HCT116 (cell line): ENCODE measurements at regions not wholly inside any gene's neighbourhood (a gene's known extent, or its start where the extent isn't known, plus 50 kb on each side); places are given as distances from the start of the nearest gene placed in this dataset.

Source experiments
- ATAC-seq: fragments of 200-7000 bp; cut with Tn5 transposase; 2 replicates; pipeline ENCODE4 v1.9.1; 2020; ENCODE audit warnings: mild to moderate bottlenecking, moderate library complexity
- BruUV-seq: library from RNA; stranded (reverse); fragments of 400-500 nt; replicated peaks from 2 replicates; lab custom pipeline; 2021; lab: Mats Ljungman, UMichigan
- CTCF ChIA-PET: fragments of 300-600 bp; sonication (Branson Sonifier 250); formaldehyde crosslinking; loops from one replicate; lab custom pipeline; 2021; ENCODE audit warnings: antibody characterized with exemption; lab: Charles Lee
- POLR2A ChIA-PET: fragments of 300-600, 350-600 bp; sonication (Branson Sonifier 250); formaldehyde crosslinking; loops from one replicate; lab custom pipeline; 2021; ENCODE audit warnings: antibody characterized with exemption; lab: Charles Lee
- RAD21 ChIA-PET, 2 experiments: fragments of 300-600 bp; sonication (Branson Sonifier 250); formaldehyde crosslinking; loops; one replicate each; lab custom pipeline; 2023; ENCODE audit warnings: low total read pairs in 2 of 2; ENCODE audit not compliant: uncharacterized antibody in 2 of 2, unreplicated experiment in 2 of 2, low non-redundant PET in 1 of 2; lab: Charles Lee
- DNase-seq: peaks from one replicate; pipeline ENCODE4 v3.0.0-alpha.2; 2010; ENCODE audit warnings: low read depth, low spot score
- H2AFZ ChIP-seq: fragments of 200-600 bp; shearing (Covaris generic), sonication (generic); 2 replicates; pipeline ENCODE4 v1.6.1; 2017; ENCODE audit warnings: low read depth, mixed run types, mixed read lengths, antibody characterized with exemption, low read length; ENCODE audit not compliant: poor library complexity, severe bottlenecking
- H3K27ac ChIP-seq: 2 replicates; pipeline ENCODE4 v1.5.1; 2012; ENCODE audit warnings: low read depth, low read length
- H3K27me3 ChIP-seq: fragments of 200-600 bp; sonication (generic); 2 replicates; pipeline ENCODE4 v1.6.1; 2016; ENCODE audit warnings: mixed run types, low read length, mixed read lengths; ENCODE audit not compliant: insufficient read depth
- H3K36me3 ChIP-seq, 2 experiments: fragments of 200-500 bp in 1 of 2; fragments of 200-600 bp in 1 of 2; sonication (Bioruptor generic) in 1 of 2; sonication (generic) in 1 of 2; 2 replicates each; pipeline versions ENCODE4 v1.5.1 to v1.6.1; 2014 to 2016; ENCODE audit warnings: low read length in 2 of 2, inconsistent platforms in 1 of 2, mixed read lengths in 1 of 2, mixed run types in 1 of 2; ENCODE audit not compliant: insufficient read depth in 2 of 2, control insufficient read depth in 1 of 2
- H3K4me1 ChIP-seq, 2 experiments: fragments of 200-600 bp in 1 of 2; sonication (generic) in 1 of 2; 2 replicates each; pipeline versions ENCODE4 v1.5.1 to v1.6.1; 2012 to 2017; ENCODE audit warnings: low read length in 2 of 2, inconsistent platforms in 1 of 2, mild to moderate bottlenecking in 1 of 2, mixed read lengths in 1 of 2, mixed run types in 1 of 2, moderate library complexity in 1 of 2; ENCODE audit not compliant: insufficient read depth in 2 of 2, control insufficient read depth in 1 of 2
- H3K4me2 ChIP-seq: fragments of 200-600 bp; sonication (generic); 2 replicates; pipeline ENCODE4 v1.6.1; 2017; ENCODE audit warnings: mixed run types, low read length, mixed read lengths
- H3K4me3 ChIP-seq, 2 experiments: fragments of 200-600 bp in 1 of 2; sonication (generic) in 1 of 2; replicated peaks in 1 of 2; 2 replicates each; pipeline ENCODE4 v1.5.1; 2011 to 2016; ENCODE audit warnings: low read length in 2 of 2, control low read depth in 1 of 2, low read depth in 1 of 2, mild to moderate bottlenecking in 1 of 2, mixed read lengths in 1 of 2, mixed run types in 1 of 2
- H3K79me2 ChIP-seq: fragments of 200-600 bp; sonication (generic); 2 replicates; pipeline ENCODE4 v1.6.1; 2017; ENCODE audit warnings: mild to moderate bottlenecking, mixed run types, low read length, moderate library complexity, mixed read lengths; ENCODE audit not compliant: insufficient read depth
- H3K9ac ChIP-seq: fragments of 200-600 bp; sonication (generic); 2 replicates; pipeline ENCODE4 v1.6.1; 2016; ENCODE audit warnings: low read length, mixed read lengths
- H3K9me2 ChIP-seq: fragments of 200-600 bp; sonication (generic), shearing (Covaris generic); 2 replicates; pipeline ENCODE4 v1.6.1; 2017; ENCODE audit warnings: mixed run types, mild to moderate bottlenecking, moderate library complexity; ENCODE audit not compliant: insufficient read depth
- H3K9me3 ChIP-seq, 2 experiments: fragments of 200-500 bp in 1 of 2; fragments of 200-600 bp in 1 of 2; sonication (Bioruptor generic) in 1 of 2; sonication (generic) in 1 of 2; 2 replicates each; pipeline ENCODE4 v1.6.1; 2014 to 2017; ENCODE audit warnings: low read length in 2 of 2, mixed read lengths in 2 of 2, inconsistent platforms in 1 of 2, low read depth in 1 of 2, mild to moderate bottlenecking in 1 of 2, mixed run types in 1 of 2, moderate library complexity in 1 of 2; ENCODE audit not compliant: control insufficient read depth in 1 of 2, insufficient read depth in 1 of 2
- H4K20me1 ChIP-seq: fragments of 200-600 bp; sonication (generic), shearing (Covaris generic); 2 replicates; pipeline ENCODE4 v1.6.1; 2017; ENCODE audit warnings: mixed run types, mild to moderate bottlenecking, moderate library complexity; ENCODE audit not compliant: insufficient read depth
- CBX3 ChIP-seq: IDR thresholded peaks from 2 replicates; pipeline ENCODE4 v1.6.1; 2012; ENCODE audit warnings: low read depth
- CEBPB ChIP-seq: IDR thresholded peaks from 2 replicates; pipeline ENCODE4 v1.6.1; 2012; ENCODE audit warnings: low read depth
- EGR1 ChIP-seq: IDR thresholded peaks from 2 replicates; pipeline ENCODE4 v1.6.1; 2012; ENCODE audit warnings: low read depth
- ELF1 ChIP-seq: IDR thresholded peaks from 2 replicates; pipeline ENCODE4 v1.6.1; 2012; ENCODE audit warnings: low read depth, borderline replicate concordance
- EZH2 ChIP-seq: fragments of 200-600 bp; sonication (generic); IDR thresholded peaks from 2 replicates; pipeline ENCODE4 v1.6.1; 2017; ENCODE audit warnings: antibody characterized with exemption, mixed run types
- FOSL1 ChIP-seq: IDR thresholded peaks from 2 replicates; pipeline ENCODE4 v1.6.1; 2012; ENCODE audit warnings: low read depth
- JUND ChIP-seq: IDR thresholded peaks from 2 replicates; pipeline ENCODE4 v1.6.1; 2012
- MAX ChIP-seq: IDR thresholded peaks from 2 replicates; pipeline ENCODE4 v1.6.1; 2012
- POLR2A ChIP-seq: IDR thresholded peaks from 2 replicates; pipeline ENCODE4 v1.7.0; 2011; ENCODE audit warnings: borderline replicate concordance; ENCODE audit not compliant: insufficient read depth, insufficient read length; ENCODE audit errors: extremely low read depth
- POLR2AphosphoS5 ChIP-seq: IDR thresholded peaks from 2 replicates; pipeline ENCODE4 v1.6.1; 2011; ENCODE audit warnings: mild to moderate bottlenecking, low read depth, low read length, moderate library complexity
- RAD21 ChIP-seq: IDR thresholded peaks from 2 replicates; pipeline ENCODE4 v1.6.1; 2012; ENCODE audit warnings: low read depth, mild to moderate bottlenecking
- SIN3A ChIP-seq: IDR thresholded peaks from 2 replicates; pipeline ENCODE4 v1.6.1; 2012; ENCODE audit warnings: low read depth
- SP1 ChIP-seq: IDR thresholded peaks from 2 replicates; pipeline ENCODE4 v1.6.1; 2012; ENCODE audit warnings: low read depth
- ZNF274 ChIP-seq: fragments of 200-500 bp; sonication (Bioruptor generic); IDR thresholded peaks from 2 replicates; pipeline ENCODE4 v1.6.1; 2014; ENCODE audit warnings: mild to moderate bottlenecking, low read depth, low read length, inconsistent platforms
- intact Hi-C: fragments of 100-400 bp; cut with micrococcal nuclease; formaldehyde crosslinking; loops from 2 replicates; pipeline ENCODE4 v1.10.0; 2022
- TF ChIP-seq, protein P1 (sequence below): IDR thresholded peaks from 2 replicates; pipeline ENCODE4 v1.6.1; 2011; ENCODE audit warnings: mild to moderate bottlenecking, low read length, moderate library complexity; ENCODE audit not compliant: insufficient replicate concordance; ENCODE audit errors: extremely low read depth
- TF ChIP-seq, protein P2 (sequence below): IDR thresholded peaks from 2 replicates; pipeline ENCODE4 v1.6.1; 2012; ENCODE audit warnings: low read depth

- Histone ChIP-seq H3K36me3 (no peaks in the 10 kb centered on the region), H3K4me2 (no peak overlapping the region), H3K79me2 (no peaks in the 10 kb centered on the region), H3K9ac (no peak overlapping the region), H3K4me3 (no peak overlapping the region)
- no peak for DNase-seq
- TF ChIP-seq RAD21 (no peak), MAX (no peak), ZNF274 (no peak)
- TF ChIP-seq, all 23 proteins: peak for 0
- ChIA-PET RAD21 (no interaction called here), CTCF (no interaction called here), POLR2A (no interaction called here)
- ATAC-seq, result no peak
- Histone ChIP-seq H3K9me3 (no peaks in the 10 kb centered on the region), H3K9me2 (no peaks in the 10 kb centered on the region), H3K4me1 (no peaks in the 10 kb centered on the region), H2AFZ (no peak overlapping the region), H3K27ac (no peak overlapping the region), H4K20me1 (no peaks in the 10 kb centered on the region), H3K27me3 (no peaks in the 10 kb centered on the region)
- intact Hi-C loops, result no loop called here
- no TSS peak for BruUV-seq
These were observed 66.8 kb upstream of the NEBL start for GRCh38 chr10:20963721-20964595.

- no peak overlapping the region for H3K27ac ChIP-seq
- no peaks in the 10 kb centered on the region for H3K27me3 ChIP-seq
- CTCF ChIA-PET, result no interaction called here
- intact Hi-C loops, result no loop called here
- H4K20me1 ChIP-seq, result no peaks in the 10 kb centered on the region
- H3K79me2 ChIP-seq, result no peaks in the 10 kb centered on the region
- RAD21 ChIA-PET, result no interaction called here
- no peaks in the 10 kb centered on the region for H3K36me3 ChIP-seq
- no TSS peak for BruUV-seq
- no peak overlapping the region for H3K9ac ChIP-seq
- no peak overlapping the region for H3K4me3 ChIP-seq
- ATAC-seq, result no peak
- no peak for DNase-seq
- no peaks in the 10 kb centered on the region for H3K9me2 ChIP-seq
- POLR2A ChIA-PET, result no interaction called here
- no peak overlapping the region for H2AFZ ChIP-seq
- no peaks in the 10 kb centered on the region for H3K9me3 ChIP-seq
- H3K4me2 ChIP-seq, result no peak overlapping the region
- no peaks in the 10 kb centered on the region for H3K4me1 ChIP-seq
- TF ChIP-seq MAX, result no peak
- no peak for TF ChIP-seq POLR2A
- TF ChIP-seq FOSL1, result no peak
- TF ChIP-seq, protein P1, sequence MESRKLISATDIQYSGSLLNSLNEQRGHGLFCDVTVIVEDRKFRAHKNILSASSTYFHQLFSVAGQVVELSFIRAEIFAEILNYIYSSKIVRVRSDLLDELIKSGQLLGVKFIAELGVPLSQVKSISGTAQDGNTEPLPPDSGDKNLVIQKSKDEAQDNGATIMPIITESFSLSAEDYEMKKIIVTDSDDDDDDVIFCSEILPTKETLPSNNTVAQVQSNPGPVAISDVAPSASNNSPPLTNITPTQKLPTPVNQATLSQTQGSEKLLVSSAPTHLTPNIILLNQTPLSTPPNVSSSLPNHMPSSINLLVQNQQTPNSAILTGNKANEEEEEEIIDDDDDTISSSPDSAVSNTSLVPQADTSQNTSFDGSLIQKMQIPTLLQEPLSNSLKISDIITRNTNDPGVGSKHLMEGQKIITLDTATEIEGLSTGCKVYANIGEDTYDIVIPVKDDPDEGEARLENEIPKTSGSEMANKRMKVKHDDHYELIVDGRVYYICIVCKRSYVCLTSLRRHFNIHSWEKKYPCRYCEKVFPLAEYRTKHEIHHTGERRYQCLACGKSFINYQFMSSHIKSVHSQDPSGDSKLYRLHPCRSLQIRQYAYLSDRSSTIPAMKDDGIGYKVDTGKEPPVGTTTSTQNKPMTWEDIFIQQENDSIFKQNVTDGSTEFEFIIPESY, result no peak
- TF ChIP-seq EZH2, result no peak
- no peak for TF ChIP-seq POLR2AphosphoS5
- TF ChIP-seq EGR1, result no peak
- TF ChIP-seq SIN3A, result no peak
- TF ChIP-seq CBX3, result no peak
- TF ChIP-seq, protein P2, sequence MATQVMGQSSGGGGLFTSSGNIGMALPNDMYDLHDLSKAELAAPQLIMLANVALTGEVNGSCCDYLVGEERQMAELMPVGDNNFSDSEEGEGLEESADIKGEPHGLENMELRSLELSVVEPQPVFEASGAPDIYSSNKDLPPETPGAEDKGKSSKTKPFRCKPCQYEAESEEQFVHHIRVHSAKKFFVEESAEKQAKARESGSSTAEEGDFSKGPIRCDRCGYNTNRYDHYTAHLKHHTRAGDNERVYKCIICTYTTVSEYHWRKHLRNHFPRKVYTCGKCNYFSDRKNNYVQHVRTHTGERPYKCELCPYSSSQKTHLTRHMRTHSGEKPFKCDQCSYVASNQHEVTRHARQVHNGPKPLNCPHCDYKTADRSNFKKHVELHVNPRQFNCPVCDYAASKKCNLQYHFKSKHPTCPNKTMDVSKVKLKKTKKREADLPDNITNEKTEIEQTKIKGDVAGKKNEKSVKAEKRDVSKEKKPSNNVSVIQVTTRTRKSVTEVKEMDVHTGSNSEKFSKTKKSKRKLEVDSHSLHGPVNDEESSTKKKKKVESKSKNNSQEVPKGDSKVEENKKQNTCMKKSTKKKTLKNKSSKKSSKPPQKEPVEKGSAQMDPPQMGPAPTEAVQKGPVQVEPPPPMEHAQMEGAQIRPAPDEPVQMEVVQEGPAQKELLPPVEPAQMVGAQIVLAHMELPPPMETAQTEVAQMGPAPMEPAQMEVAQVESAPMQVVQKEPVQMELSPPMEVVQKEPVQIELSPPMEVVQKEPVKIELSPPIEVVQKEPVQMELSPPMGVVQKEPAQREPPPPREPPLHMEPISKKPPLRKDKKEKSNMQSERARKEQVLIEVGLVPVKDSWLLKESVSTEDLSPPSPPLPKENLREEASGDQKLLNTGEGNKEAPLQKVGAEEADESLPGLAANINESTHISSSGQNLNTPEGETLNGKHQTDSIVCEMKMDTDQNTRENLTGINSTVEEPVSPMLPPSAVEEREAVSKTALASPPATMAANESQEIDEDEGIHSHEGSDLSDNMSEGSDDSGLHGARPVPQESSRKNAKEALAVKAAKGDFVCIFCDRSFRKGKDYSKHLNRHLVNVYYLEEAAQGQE, result no peak
- no peak for TF ChIP-seq SP1
- no peak for TF ChIP-seq ELF1
- TF ChIP-seq CEBPB, result no peak
- no peak for TF ChIP-seq JUND
These were observed 65.9 kb upstream of the NEBL start for GRCh38 chr10:20963056-20963455.
